IPS-20b (cell line): ENCODE measurements at regions not wholly inside any gene's neighbourhood (a gene's known extent, or its start where the extent isn't known, plus 50 kb on each side); places are given as distances from the start of the nearest gene placed in this dataset.
"Not testable (repeated sequence)": the region's sequence is repeated elsewhere in the genome, so short reads cannot be mapped to it uniquely, and the experiment has no call there.

Experiments
- H3K27ac ChIP-seq: one replicate; pipeline ENCODE4 v1.5.1; 2013; ENCODE audit warnings: low read length
- H3K27me3 ChIP-seq: 2 replicates; pipeline ENCODE4 v1.6.1; 2013; ENCODE audit warnings: mild to moderate bottlenecking, low read length, inconsistent platforms; ENCODE audit not compliant: insufficient read depth
- H3K36me3 ChIP-seq: 2 replicates; pipeline ENCODE4 v1.6.1; 2013; ENCODE audit warnings: low read depth, mild to moderate bottlenecking, inconsistent platforms, low read length, moderate library complexity; ENCODE audit not compliant: insufficient read depth
- H3K4me1 ChIP-seq: 2 replicates; pipeline ENCODE4 v1.6.1; 2013; ENCODE audit warnings: mild to moderate bottlenecking, control low read depth, inconsistent platforms, low read length, moderate library complexity; ENCODE audit not compliant: insufficient read depth
- H3K4me3 ChIP-seq: 2 replicates; pipeline ENCODE4 v1.5.1; 2013; ENCODE audit warnings: mild to moderate bottlenecking, low read length, inconsistent platforms
- H3K9ac ChIP-seq: 2 replicates; pipeline ENCODE4 v1.6.1; 2013; ENCODE audit warnings: low read depth, mild to moderate bottlenecking, inconsistent platforms, low read length, moderate library complexity
- H3K9me3 ChIP-seq: 2 replicates; pipeline ENCODE4 v1.6.1; 2013; ENCODE audit warnings: mild to moderate bottlenecking, low read depth, low read length, inconsistent platforms; ENCODE audit not compliant: insufficient read depth

DNA sequence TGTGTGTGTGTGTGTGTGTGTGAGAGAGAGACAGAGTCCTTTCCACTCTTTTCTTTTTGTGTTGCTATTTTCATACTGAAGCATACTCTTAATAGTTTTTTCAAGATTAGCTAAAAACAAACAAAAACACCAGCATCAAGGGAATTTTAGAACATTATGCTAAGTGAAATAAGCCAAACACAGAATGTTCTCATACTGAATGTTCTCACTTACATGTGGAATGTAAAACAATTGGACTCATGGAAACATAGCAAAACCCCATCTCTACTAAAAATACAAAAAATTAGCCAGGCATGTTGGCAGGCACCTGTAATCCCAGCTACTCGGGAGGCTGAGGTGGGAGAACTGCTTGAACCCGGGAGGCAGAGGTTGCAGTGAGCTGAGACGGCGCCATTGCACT, 193.4 kb downstream of the XPNPEP1 start:
- H3K27me3 ChIP-seq, H3K27ac ChIP-seq, H3K36me3 ChIP-seq, H3K9me3 ChIP-seq, H3K4me1 ChIP-seq, H3K9ac ChIP-seq, H3K4me3 ChIP-seq: not testable (repeated sequence)

DNA sequence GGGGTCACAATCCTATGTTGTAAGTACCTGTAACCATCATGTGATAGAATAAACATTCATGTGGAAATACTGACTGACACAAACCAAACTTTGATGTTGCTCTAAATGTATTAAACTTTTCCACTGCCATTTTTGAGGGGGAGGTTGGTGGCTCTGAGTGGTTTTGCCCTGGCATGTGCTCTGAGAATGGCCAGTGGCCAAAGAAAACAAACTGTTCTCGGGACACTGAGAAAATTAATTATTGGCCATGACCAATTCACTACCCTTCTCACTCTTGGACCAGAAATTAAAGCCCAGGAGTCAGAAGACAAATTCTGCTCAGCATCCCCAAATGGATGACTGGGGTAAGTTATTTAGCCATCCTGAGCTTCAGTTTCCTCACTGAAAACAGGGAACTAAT, 195.9 kb downstream of the XPNPEP1 start:
- Histone ChIP-seq H3K9ac (no peak overlapping the region), H3K27me3 (no peaks in the 10 kb centered on the region), H3K4me3 (no peak overlapping the region)

DNA sequence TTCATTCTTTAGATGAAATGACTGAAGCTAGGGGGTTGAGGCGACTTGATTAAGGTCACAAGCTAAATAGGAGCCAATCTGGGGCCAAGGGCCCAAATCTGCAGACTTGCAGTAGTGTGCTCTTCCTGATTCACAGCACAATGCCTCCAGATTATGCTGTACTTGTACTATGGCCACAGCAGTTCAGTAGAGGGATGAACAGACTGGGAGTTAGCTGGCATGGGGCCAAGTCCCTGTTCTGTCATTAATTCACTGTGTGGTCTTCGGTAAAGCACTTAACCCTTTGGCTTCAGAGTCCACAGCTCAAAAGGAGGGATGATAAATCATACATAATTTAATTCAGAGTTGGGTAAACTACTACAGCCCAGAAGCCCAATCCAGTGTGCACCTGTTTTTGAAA, 196.8 kb downstream of the XPNPEP1 start:
- Histone ChIP-seq H3K4me3 (no peak overlapping the region), H3K9ac (no peak overlapping the region), H3K36me3 (no peaks in the 10 kb centered on the region), H3K4me1 (no peaks in the 10 kb centered on the region), H3K27me3 (no peaks in the 10 kb centered on the region), H3K9me3 (no peaks in the 10 kb centered on the region), H3K27ac (no peak overlapping the region)

More for the DNA sequence above, 195.9 kb downstream of the XPNPEP1 start:
- Histone ChIP-seq H3K36me3 (no peaks in the 10 kb centered on the region), H3K9me3 (no peaks in the 10 kb centered on the region), H3K4me1 (no peaks in the 10 kb centered on the region), H3K27ac (no peak overlapping the region)

DNA sequence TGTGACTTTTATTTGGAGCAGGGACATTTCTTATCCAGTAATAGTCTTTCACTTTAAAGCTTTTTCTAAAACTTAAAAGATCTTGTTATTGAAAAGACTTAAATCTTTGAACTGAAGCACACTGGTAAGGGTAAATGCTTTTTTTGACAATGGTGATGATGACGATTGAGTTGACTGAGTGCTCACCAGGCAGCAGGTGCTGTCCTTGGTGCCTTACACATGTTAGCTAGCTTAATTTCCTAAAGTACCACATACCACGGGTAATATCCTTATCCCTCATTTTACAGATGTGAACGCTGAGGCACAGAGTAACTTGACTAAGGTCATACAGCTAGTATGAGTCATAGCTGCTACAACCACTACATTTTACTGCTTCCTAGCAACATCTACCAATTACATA, 200.0 kb downstream of the XPNPEP1 start:
- Histone ChIP-seq H3K9ac (no peak overlapping the region), H3K27me3 (no peaks in the 10 kb centered on the region), H3K9me3 (no peaks in the 10 kb centered on the region), H3K36me3 (no peaks in the 10 kb centered on the region), H3K27ac (no peak overlapping the region), H3K4me3 (no peak overlapping the region), H3K4me1 (no peaks in the 10 kb centered on the region)

GRCh38 chr10:109721453-109722064, 201.8 kb downstream of the XPNPEP1 start:
- no peak overlapping the region for H3K4me3 ChIP-seq
- H3K4me1 ChIP-seq, result no peaks in the 10 kb centered on the region
- H3K9ac ChIP-seq, result no peak overlapping the region
- H3K27ac ChIP-seq, result no peak overlapping the region
- H3K9me3 ChIP-seq, result no peaks in the 10 kb centered on the region
- H3K36me3 ChIP-seq, result no peaks in the 10 kb centered on the region
- H3K27me3 ChIP-seq, result no peaks in the 10 kb centered on the region

DNA sequence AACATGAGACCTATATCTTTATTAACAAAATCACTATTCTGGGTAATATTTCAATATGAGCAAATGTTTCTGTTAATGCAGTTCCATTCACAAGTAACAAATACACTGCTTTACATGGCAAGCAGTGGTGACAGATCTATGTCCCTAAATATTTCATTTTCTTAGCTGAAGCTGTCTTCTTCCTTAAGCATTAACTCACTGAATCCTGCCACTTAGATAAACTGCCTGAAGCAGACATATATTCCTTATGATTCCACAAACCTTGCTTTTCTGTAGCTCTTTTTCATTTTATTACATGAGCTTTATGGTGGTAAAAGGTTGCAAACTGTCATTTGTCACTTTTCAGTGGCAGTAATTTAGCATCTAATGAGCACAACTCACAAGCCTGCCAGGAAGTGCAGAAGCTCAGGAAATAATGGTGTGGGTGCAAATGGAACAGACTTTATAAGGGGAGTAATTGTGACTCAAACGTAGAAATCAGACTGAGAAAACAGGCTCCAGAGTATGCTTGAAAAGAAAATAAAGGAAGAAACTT, 217.2 kb downstream of the XPNPEP1 start:
- Histone ChIP-seq H3K36me3 (no peaks in the 10 kb centered on the region), H3K4me3 (no peak overlapping the region), H3K9me3 (peaks cover 15% of the 10 kb centered on the region; the same call in 1 of the 2 replicates), H3K9ac (no peak overlapping the region), H3K4me1 (no peaks in the 10 kb centered on the region), H3K27ac (no peak overlapping the region), H3K27me3 (no peaks in the 10 kb centered on the region)

- no peaks in the 10 kb centered on the region for H3K36me3 ChIP-seq
- H3K9ac ChIP-seq, result no peak overlapping the region
- no peaks in the 10 kb centered on the region for H3K27me3 ChIP-seq
- H3K4me3 ChIP-seq, result no peak overlapping the region
- H3K27ac ChIP-seq, result no peak overlapping the region
- H3K4me1 ChIP-seq, result no peaks in the 10 kb centered on the region
- H3K9me3 ChIP-seq, result no peaks in the 10 kb centered on the region
These were observed 221.6 kb downstream of the XPNPEP1 start for GRCh38 chr10:109701633-109702215.

GRCh38 chr10:109698882-109699664, 224.2 kb downstream of the XPNPEP1 start:
- H3K9ac ChIP-seq, result no peak overlapping the region

GRCh38 chr10:109698086-109698485, 225.2 kb downstream of the XPNPEP1 start:
- Histone ChIP-seq H3K27me3 (no peaks in the 10 kb centered on the region), H3K9me3 (no peaks in the 10 kb centered on the region), H3K9ac (no peak overlapping the region), H3K36me3 (no peaks in the 10 kb centered on the region), H3K4me3 (no peak overlapping the region), H3K27ac (no peak overlapping the region), H3K4me1 (no peaks in the 10 kb centered on the region)

More at GRCh38 chr10:109698882-109699664, 224.2 kb downstream of the XPNPEP1 start:
- Histone ChIP-seq H3K27me3 (no peaks in the 10 kb centered on the region), H3K4me1 (no peaks in the 10 kb centered on the region), H3K9me3 (no peaks in the 10 kb centered on the region), H3K36me3 (no peaks in the 10 kb centered on the region), H3K4me3 (no peak overlapping the region), H3K27ac (no peak overlapping the region)

DNA sequence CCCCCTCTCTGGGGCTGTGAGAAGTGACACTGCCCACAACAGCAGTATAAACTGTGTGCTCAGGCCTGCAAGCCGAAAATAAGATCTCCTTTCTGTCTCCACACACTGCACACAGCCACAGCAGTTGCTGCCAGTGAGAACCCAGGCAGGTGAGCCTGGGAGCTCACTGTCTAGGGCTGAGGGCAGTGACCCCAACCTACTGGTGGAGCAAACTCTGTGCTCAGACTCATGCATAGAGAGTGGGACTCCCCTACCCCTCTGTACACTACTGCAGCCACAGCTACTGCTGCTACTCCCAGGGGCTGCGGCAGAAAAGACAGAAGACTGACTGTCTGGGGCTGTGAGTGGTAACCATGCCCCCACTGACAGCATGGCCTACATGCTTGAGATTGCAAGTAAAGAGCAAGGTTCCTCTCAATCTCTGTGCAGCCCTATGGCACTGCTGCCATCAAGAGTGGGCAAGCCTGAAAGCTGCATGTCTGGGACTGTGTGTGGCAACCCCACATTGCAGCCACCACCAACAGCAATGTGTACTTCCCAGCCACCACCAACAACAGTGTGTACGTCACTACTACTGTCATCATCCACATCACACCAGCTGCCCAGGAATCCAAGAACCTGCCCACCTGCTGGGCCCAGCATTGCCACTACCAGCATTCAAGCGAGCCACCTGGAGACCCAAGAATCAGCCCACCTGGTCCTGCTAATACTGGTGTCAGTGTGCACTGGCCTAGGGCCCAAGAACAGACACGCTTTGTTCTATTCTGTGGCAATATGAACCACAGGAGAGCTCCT, 226.1 kb downstream of the XPNPEP1 start:
- H3K4me3 ChIP-seq, result no peak overlapping the region
- no peaks in the 10 kb centered on the region for H3K36me3 ChIP-seq
- no peaks in the 10 kb centered on the region for H3K4me1 ChIP-seq
- no peak overlapping the region for H3K9ac ChIP-seq
- no peaks in the 10 kb centered on the region for H3K27me3 ChIP-seq
- H3K9me3 ChIP-seq, result no peaks in the 10 kb centered on the region
- H3K27ac ChIP-seq, result no peak overlapping the region

DNA sequence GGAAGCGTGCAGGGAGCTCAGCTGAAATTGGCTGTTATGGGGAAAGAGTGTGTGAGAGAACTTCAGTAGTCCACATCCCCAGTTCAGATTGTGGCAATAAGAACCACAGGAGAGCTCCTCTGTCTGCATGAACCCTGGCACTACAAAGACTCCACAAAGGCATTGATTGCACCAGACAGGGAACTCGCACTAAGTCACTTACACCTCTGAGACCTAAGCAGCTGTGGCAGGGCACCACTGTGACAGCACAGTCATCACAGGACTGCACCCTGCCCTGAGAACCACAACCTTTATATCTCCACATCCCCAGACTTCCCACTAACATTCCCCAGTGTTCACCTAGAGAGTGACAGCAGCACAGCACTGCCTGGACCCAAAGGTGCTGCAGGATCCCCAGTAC, 226.8 kb downstream of the XPNPEP1 start:
- Histone ChIP-seq H3K36me3 (no peaks in the 10 kb centered on the region), H3K9ac (no peak overlapping the region), H3K27me3 (no peaks in the 10 kb centered on the region), H3K4me3 (no peak overlapping the region), H3K27ac (no peak overlapping the region), H3K4me1 (no peaks in the 10 kb centered on the region), H3K9me3 (no peaks in the 10 kb centered on the region)
